GM21737 (cell line): ENCODE measurements at regions not wholly inside any gene's neighbourhood (a gene's known extent, or its start where the extent isn't known, plus 50 kb on each side); places are given as distances from the start of the nearest gene placed in this dataset.

Experiments used
- ATAC-seq: cut with Tn5 transposase; IDR thresholded peaks from one replicate; pipeline ENCODE4 v1.9.1; 2021; ENCODE audit warnings: mild to moderate bottlenecking, moderate library complexity; ENCODE audit not compliant: unreplicated experiment

DNA sequence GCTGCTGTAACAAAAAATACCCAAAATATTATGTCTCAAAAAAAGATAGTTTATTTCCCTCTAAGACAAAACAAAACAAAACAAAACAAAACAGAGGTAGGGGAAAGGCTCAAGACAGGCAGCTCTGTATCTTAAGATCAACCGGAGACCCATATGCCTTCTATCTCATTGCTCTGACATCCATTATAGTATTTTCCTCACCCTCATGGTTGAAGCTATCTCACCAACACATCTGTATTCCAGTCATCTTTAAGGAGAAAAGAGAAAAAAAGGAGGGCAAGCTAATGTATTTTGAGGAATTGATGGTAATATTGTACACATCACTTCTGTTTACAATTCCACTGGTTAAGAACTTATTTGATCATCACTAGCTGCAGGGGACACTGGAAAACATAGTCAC, 239.7 kb downstream of the ICOS start:
- no peak for ATAC-seq

DNA sequence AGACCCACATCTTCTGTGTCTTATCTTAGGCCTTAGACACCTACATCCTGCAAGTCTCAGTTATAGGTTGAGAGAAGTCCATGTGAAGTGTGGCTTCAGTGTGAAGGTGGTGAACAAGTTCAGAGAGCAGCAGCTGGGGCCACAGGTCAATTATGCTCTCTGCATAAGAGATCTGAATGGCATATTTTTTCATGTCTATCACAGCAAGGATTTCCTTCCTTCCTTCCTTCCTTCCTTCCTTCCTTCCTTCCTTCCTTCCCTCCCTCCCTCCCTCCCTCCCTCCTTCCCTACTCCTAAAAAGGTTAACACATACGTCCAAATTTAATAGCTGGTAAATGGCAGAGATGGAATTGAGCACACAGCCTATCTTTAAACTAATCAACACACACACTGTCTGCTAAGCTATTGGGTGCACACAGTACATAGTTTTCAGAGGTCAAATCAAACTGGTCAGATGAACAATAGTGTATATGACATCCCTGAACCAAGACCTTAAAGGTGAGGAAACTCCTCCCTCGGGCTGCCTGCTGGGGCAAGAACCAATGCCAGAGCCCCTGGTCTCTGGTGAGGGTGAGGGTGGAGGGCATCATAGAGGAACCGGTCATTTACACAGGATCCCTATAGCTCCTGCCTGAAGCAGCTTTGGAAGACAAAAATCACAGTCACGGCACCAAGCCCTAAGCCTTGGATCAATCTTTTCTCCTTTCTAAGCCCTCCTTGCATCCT, 240.9 kb downstream of the ICOS start:
- ATAC-seq = peak; percentile 25

DNA sequence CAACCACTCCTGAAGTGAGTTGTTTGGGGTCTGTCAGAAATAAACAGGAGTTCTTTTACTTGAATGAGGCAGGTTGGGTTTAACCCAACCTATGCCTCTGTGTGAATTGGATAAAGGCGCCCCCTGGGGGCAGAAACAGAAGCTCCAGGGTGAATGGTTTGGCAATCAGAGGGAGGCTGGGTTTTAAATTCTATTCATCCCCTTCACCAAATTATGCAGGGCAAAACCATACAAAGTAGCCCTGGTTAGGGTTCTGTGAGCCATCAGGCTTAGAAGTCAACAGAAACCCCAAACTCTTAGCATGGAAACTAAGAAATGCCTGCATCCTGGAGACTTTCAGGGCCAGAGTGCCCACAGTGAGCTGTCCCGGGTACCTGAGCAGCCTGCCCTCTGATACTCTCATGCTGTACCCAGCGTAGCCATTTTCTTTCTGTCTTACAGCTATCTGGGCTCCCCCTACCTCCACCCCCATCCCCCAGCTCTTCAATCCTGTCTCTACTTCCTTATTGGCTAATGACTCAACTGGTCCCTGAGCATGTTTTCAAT, 241.5 kb downstream of the ICOS start:
- peak; percentile 64 for ATAC-seq

DNA sequence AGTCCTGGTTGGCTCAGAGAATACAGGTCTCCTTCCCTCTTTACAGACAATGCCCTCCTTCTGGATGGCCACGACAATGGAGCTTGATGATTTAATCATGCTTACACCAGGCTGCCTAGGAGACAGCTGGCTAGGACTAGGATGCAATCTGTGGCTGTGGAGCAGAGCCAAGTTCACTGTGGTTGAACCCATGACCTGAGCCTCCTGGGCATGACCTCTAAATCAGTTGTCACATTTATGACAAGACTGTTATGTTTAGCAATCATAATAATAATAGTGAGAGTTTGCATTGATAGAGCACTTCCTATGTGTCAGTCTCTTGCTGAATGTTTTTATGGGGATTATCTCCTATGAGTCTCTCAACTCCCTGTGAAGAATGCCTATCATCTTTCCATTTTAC, 244.1 kb downstream of the ICOS start:
- no peak for ATAC-seq

DNA sequence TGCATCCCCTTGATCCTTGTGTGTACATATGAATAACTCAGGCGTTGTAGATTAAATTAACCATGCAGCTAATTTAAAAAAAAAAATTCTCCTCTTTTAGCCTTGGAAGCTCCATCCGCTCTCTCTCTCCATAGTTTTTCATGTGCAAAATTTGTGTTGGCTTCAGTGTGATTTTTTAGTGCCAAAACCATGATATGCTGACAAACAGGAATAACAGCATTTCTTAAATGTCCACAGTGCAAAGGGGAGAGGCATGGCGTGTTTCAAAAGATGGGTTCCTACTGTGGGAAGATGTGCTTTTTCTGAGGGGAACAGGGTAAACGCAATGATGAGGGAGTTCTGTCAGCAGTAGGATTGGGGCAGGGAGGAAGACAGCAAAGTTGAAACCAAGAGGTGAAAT, 247.0 kb downstream of the ICOS start:
- ATAC-seq = no peak

DNA sequence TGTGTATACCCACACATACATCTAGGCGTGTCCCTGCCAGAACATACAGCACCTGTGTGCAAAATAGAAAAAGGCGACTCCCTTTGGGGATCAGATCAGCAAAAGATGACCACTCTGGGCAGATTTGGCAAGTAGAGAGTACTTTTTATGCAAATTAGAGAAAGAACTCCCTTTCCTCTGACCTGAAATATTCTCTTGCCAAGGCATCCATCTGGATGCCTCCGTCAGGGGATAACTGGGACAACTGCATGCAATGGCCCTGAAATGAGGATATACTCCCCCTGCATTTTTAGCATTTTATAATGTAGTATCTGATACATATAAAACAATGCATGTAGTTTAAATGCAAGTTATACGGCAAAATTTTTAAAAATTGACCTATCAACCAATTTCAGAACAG, 247.7 kb downstream of the ICOS start:
- no peak for ATAC-seq

DNA sequence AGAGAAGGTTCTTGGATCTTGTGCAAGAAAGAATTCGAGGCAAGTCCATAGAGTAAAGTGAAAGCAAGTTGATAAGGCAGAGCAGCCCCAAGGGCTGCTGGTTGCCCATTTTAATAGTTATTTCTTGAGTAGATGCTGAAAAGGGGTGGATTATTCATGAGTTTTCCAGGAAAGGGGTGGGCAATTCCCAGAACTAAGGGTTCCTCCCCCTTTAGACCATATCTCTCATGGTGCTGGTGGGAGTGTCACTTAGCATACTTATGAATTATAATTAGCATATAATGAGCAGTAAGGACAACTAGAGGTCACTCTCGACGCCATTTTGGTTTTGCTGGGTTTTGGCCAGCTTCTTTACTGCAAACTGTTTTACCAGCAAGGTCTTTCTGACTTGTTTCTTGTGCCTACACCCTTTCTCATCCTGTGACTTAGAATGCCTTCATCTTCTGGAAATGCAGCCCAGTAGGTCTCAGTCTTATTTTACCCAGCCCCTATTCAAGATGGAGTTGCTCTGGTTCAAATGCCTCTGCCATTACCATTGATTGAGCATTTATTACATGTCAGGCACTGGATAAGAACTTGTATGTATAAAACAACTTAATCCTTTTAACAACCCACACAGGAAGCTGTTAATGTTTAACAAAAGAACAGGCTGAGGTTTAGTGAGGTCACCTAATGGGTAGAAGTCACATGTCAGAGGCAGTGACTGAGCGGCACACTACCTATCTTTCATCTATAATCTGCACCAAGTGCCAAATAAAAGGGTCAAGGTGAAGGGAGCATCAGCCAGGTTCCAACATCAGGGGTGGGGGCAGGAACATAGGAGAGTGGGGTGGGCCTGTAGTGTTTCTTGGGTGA, 250.9 kb downstream of the ICOS start:
- no peak for ATAC-seq

DNA sequence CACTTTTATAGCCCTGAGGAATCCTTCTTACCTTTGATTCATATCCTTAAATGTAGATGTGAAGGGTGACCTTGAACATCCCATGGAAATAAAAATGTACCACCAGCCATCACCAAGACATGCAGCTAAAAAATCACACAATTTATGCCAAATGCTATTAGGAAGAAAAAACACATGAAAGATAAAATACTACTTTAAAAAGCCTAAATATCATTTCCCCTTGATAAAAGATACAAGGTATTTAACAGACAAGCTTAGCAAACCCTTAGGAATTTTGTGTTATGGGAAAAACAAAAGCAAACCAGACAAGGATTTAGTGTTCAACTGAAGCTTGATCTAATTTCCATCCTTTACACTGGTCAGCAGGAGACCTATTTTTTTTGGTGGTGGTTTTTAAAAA, 255.0 kb downstream of the ICOS start:
- no peak for ATAC-seq

DNA sequence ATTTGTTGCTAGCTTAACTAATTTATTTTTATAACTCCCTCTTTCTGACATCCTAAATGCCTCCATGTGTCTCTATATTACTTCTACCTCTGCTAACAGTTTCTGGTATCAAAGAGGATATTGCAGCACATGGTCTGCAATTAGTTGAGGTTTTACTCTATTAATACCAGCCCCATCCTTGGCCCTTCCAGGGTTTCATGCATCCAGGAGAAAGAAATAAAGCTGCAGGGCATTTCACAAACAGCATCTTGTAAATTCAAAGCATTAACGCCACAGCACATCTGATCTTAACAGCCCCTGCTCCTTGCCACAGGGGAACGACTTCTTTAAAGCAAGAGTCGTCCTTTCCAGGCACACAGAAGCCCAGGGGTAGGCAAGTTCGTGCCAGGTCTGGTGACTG, 258.9 kb downstream of the ICOS start:
- no peak for ATAC-seq

DNA sequence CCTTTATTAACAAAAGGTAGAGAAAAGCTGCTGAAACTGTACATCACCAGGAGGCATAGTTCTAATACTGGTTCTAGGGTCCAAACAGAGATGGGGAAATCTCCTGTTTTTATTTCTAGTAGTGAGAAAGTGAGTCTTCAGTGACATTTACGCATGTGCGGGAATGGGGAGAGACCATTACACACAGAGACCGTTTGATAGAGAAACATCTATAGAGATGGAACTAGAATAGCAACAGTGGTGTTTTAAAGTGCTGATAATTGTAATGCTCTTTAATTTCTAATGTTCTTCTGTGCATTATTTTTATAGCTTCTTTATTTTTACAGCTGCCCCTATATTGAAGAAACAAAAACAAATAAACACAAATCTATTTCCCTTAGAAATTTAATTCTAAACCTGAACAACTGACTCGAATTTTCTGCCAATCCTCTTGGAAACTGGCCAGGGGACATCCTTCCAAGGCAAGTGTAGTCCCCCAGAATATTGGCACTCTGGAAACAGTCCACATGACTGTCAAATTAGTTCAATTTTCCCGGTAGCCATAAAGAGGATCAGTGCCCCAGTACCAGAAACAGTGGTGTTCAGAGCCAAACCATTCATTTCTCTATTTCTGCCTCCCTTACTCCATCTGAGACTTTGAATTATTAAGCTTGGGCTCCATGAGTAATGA, 260.9 kb downstream of the ICOS start:
- ATAC-seq = no peak

DNA sequence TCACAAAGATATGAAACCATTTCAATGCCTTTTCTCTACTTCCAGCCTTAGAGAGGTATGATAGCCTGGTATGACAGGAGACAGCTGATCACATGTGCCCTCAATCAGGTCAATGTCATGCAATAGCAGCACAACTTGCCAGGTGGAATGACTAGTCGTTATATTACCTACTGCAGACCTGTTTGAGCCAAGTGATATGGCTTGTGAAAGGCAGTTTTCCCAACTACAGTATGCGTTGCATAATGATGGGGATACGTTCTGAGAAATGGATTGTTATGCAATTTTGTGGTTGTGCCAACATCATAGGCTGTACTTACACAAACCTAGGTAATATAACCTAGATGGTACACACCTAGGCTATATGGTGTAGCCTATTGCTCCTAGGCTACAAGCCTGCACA, 262.8 kb downstream of the ICOS start:
- ATAC-seq = no peak

DNA sequence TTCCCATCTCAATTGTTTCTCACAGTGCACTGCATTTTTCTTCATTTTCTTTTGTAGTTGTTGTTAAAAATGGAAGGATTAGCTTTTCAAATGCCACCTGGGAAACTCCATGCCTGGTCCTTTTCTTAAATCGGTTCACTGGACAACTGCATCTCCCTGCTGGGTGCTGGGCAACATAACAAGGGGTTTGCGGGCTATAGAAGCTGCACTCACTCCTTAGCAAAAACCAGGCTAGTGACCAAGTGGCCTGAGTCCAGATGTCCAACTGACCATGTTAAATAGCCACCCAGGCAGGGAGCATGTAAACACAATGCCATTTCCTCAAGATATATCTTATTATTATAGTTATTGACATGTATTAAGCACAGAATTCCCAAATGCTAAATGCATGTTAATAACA, 264.9 kb downstream of the ICOS start:
- no peak for ATAC-seq

DNA sequence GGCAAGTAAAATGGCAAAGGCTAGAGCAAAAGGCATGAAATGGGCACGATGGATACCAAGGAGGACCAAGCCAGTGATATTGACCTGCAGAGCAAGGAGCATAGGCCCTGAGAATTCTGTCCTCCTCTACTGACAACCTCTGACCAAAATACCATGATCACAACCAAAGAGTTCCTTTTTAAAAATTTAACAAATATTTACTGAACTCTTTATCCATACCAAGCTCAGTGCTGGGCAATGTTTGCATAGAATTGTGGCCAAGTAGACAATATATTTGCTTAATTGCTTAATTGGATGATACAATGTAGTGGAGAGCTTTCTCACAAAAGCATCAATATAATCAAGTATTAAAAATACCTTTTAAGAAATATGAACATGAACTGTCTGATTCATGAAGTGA, 265.7 kb downstream of the ICOS start:
- ATAC-seq = no peak

DNA sequence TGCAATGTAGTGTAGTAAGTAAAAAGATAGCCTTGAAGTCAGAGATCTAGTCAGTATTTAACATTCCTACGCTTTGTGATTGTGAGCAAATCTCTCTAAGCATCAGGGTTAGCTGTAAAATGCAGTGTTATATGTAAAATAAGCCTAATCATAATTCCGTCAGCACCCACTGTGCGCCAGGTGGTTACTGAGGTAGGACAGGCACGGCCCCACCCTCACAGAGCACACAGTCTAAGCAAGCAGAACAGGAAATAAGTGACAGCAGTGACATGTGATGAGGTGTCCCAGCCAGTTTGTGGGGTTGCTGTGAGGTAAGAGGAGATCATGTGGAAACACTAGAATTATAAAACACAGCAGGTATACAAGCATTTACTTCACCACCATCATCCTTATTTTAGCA, 267.1 kb downstream of the ICOS start:
- ATAC-seq = no peak

DNA sequence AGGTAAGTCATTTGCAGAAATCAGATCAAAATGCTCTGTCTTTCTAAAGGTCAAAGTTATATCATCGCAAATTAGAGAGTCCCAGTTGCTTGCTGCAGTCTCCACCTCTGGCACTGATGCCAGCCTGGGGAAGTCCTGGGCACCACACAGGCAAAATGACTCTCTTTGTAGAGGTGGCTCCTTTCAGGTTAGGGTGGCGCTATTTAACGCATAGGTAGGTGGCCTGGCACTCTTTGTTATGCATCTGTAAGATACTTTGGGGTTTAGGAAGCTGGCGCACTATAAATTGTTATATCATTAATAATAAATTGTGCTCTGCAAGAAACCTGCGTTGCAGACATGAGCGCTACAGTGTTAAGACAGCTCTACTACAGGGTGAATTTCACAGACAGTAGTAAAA, 268.5 kb downstream of the ICOS start:
- no peak for ATAC-seq

DNA sequence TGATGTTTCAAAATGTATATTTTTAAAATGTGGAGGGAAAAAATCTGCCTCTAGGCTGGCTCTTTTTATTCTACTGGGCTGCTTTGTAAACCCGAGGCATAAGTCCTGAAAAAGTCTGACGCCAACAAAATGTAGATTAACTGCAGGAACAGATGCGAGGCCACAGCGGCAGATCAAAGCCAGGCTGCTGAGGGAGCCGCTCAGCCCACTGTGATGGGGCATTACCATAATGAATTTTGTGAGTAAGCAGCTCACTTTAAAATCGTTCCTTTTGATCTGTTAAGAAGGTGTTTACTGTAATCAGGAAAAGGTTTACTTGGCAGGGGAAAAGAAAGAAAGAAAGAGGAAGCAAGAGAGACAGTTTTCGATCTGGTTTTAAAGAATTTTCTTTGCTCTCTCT, 269.0 kb downstream of the ICOS start:
- no peak for ATAC-seq

DNA sequence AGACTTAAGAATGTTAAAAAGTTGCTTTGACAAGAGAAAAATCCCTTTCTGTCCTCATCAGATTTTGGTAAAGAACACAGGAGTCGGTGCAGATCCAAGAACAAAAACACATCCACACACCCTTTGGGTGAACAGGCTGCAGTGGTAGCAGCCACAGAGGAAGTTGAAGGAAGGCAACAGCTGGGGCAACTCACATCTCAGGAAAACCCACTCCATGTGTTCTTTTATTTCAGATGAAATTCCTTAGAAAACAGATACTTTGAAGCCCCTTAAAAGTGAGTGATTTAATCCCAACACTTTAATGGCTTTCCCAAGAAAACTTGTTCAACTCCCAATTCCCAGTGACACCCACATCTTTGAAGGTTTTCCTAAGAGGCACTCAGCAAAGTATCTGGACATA, 271.3 kb downstream of the ICOS start:
- ATAC-seq = no peak

DNA sequence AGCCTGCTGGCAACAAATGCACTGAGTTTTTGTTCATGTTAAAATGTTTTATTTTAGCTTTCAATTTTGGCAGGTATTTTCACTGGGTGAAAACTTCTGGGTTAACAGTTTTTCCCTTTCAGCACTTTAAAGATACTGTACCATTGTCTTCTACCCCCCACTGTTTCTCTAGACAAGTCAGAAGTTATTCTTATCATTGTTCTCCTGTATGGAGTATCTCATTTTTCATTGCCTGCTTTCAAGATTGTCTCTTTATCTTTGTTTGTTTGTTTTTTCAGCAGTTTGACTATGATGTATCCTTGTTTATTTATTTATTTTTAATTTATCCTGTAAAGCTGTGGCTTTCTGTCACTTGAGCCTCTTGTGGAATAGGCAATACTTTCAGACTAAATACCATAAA, 277.0 kb downstream of the ICOS start:
- ATAC-seq = no peak

DNA sequence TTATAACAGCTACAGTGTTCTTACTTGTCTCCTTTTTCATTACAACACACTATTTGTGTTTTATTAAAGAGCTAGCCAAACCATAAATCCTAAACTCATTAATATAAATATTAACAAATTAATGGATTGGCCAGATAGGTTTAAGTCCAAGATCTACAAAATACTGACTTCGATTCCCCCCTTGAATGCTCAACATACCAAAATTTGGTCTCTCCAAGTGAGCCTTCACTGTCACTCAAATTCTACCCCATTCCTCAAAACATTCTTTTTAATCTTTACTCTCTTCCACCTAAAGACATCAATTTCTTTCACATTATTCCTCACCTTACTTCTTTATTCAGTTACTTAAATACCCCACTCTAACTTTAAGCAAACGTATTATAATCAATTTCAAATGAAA, 281.5 kb downstream of the ICOS start:
- no peak for ATAC-seq

DNA sequence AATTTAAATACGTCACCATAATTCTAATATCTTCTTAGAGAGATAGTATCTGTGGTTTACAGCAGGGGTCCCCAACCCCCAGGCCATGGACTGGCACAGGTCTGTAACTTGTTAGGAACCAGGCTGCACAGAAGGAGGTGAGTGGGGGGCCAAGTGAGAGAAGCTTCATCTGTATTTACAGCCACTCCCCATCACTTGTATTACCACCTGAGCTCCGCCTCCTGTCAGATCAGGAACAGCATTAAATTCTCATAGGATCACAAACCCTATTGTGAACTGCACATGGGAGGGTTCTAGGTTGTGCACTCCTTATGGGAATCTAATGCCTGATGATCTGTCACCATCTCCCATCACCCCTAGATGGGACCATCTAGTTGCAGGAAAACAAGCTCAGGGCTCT, 282.6 kb downstream of the ICOS start:
- ATAC-seq = no peak

DNA sequence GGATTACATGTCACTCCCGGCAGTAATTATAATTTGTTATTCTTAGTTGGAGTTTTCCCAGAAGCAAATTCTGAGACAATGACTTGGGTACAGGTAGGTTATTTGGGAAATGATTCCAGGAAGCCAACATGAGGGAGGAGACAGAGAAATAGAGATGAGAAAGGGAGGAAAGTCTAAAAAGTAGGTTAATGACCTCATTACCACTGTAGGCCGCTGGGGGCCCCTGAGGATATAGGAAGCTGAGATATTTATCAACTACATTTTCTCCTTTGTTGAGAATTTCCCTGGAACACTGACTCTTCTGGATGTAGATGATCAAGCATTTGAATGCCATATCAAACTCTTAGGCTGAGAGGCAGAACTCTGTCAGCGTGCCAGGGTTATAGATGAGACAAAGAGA, 284.3 kb downstream of the ICOS start:
- no peak for ATAC-seq

DNA sequence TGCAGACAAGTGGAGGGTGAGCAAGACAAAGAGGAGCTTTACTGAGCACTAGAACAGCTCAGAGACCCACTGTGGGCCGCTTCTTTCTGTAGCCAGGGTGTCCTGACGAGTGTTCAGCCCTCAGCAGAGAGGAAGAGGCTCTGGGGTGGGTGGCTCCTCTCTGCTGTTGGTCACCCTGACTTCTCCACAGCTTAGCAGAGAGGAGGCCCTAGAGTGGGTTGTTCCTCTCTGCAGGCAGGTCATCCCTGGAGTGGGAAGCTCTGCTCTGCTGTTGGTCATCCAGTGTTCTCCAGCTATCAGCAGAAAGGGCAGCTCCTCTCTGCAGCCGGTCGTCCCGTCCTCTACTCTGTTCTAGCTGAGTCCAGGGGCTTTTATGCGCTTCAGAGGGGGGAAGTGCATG, 286.5 kb downstream of the ICOS start:
- no peak for ATAC-seq
